ENCODE measurements at regions not wholly inside any gene's neighbourhood (a gene's known extent, or its start where the extent isn't known, plus 50 kb on each side); places are given as distances from the start of the nearest gene placed in this dataset.

DNA sequence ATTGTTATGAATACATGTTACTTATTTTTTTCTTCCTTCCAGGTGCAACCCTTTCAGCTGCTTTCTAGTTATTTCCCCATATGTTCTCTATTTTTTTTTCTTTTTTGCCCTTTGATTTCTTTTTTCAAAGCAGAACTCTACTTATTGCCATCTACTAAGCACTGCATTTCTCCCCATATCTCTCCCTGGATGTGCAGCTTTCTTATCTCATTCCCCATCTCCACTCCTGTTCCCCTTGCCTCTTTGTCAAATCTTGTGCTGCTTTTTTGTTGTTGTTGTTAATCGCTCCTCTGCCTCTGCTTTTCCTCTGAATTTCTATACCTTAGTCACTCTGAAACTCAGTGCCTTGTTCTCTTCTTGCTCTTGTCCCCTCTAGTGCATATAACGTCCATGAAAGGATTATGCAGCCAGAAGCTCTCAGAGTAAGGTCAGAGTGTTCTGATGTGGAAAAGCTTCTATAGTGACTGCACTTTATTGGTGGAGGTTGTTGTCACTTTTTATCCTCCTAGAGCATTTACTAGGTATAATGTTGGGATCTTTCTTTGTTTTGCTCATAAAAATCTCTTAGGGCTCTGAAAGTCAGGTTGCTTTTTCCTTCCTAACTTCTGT lies 51.1 kb upstream of the JADE1 start:
- Histone ChIP-seq H3K4me2 (ENCODE audit: low read depth, low read length) (no peak overlapping the region), H3K56ac (ENCODE audit: extremely low read depth, insufficient read depth, low read length) (no peak overlapping the region), H2BK120ac (ENCODE audit: low read depth, low read length) (no peak overlapping the region), H3K18ac (ENCODE audit: low read depth, low read length) (no peak overlapping the region), H3K9me3 (ENCODE audit: control insufficient read depth, insufficient read depth, low read length) (no peaks in the 10 kb centered on the region), H4K5ac (ENCODE audit: low read depth, low read length) (no peak overlapping the region), H3K27ac (ENCODE audit: insufficient read depth, low read length) (no peak overlapping the region), H4K8ac (ENCODE audit: low read depth in 2 of 2, low read length in 2 of 2) (no peak overlapping the region), H2BK20ac (ENCODE audit: low read depth, low read length) (no peak overlapping the region), H2BK15ac (ENCODE audit: low read depth, low read length) (no peak overlapping the region), H3K9me1 (ENCODE audit: insufficient read depth, low read length) (no peaks in the 10 kb centered on the region), H3K36me3 (ENCODE audit: control insufficient read depth, insufficient read depth, low read length) (no peaks in the 10 kb centered on the region), H3K79me1 (ENCODE audit: low read depth in 1 of 2, low read length in 2 of 2) (no peaks in the 10 kb centered on the region), H3K4ac (ENCODE audit: low read depth, low read length) (no peak overlapping the region), H3K4me3 (ENCODE audit: insufficient read depth, low read depth, low read length) (no peak overlapping the region), H2AFZ (replicated peaks; ENCODE audit: low read length, poor library complexity) (no peak overlapping the region), H2AK9ac (replicated peaks; ENCODE audit: low read depth, low read length, poor library complexity) (no peak overlapping the region), H3K4me1 (ENCODE audit: control insufficient read depth, insufficient read depth, low read length) (peaks cover 2% of the 10 kb centered on the region), H2BK5ac (ENCODE audit: low read depth, low read length, poor library complexity, severe bottlenecking) (no peak overlapping the region), H2AK5ac (ENCODE audit: low read depth, low read length) (no peak overlapping the region), H4K91ac (ENCODE audit: insufficient read depth, low read depth, low read length) (no peak overlapping the region), H4K20me1 (ENCODE audit: insufficient read depth, low read length) (no peaks in the 10 kb centered on the region), H3K27me3 (ENCODE audit: control insufficient read depth, insufficient read depth, low read length) (no peaks in the 10 kb centered on the region), H3K14ac (replicated peaks; ENCODE audit: low read depth, low read length) (no peak overlapping the region), H3K23ac (ENCODE audit: low read depth, low read length) (no peak overlapping the region), H3K9ac (ENCODE audit: low read depth, low read length) (no peak overlapping the region)
- in situ Hi-C loops (cut with MboI; ENCODE audit: low sequenced_read_pairs) = no loop called here
- intact Hi-C loops (cut with micrococcal nuclease) = no loop called here
- no peak for DNase-seq
- dilution Hi-C loops (cut with HindIII; ENCODE audit: low sequenced_read_pairs, unreplicated experiment) = no loop called here
- no CpG with 5 or more reads among the region's 2 CpGs for WGBS, 2 experiments (ENCODE audit: extremely low coverage in 2 of 2, insufficient read length in 1 of 2)
- BruUV-seq (replicated peaks) = no TSS peak
- CTCF ChIA-PET = interaction anchor here (1.4 kb wide), 1 partner anchor 18 kb away, joined by 5 read pairs; no protein-coding TSS in a partner anchor
- no peak for TF ChIP-seq RCOR1 (IDR thresholded peaks at IDR 0.05; ENCODE audit: insufficient replicate concordance, low read length)
- TF ChIP-seq POLR2A (IDR thresholded peaks at IDR 0.05; ENCODE audit: low read depth, low read length) = no peak
- TF ChIP-seq, protein P1, sequence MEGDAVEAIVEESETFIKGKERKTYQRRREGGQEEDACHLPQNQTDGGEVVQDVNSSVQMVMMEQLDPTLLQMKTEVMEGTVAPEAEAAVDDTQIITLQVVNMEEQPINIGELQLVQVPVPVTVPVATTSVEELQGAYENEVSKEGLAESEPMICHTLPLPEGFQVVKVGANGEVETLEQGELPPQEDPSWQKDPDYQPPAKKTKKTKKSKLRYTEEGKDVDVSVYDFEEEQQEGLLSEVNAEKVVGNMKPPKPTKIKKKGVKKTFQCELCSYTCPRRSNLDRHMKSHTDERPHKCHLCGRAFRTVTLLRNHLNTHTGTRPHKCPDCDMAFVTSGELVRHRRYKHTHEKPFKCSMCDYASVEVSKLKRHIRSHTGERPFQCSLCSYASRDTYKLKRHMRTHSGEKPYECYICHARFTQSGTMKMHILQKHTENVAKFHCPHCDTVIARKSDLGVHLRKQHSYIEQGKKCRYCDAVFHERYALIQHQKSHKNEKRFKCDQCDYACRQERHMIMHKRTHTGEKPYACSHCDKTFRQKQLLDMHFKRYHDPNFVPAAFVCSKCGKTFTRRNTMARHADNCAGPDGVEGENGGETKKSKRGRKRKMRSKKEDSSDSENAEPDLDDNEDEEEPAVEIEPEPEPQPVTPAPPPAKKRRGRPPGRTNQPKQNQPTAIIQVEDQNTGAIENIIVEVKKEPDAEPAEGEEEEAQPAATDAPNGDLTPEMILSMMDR (conservative IDR thresholded peaks at IDR 0.05; ENCODE audit: low read depth, low read length) = no peak
- no peak for ATAC-seq (ENCODE audit: low read depth)
- POLR2A ChIA-PET (ENCODE audit: unreplicated experiment) = no interaction called here

Measured in IMR-90 (cell line).